OCI-LY7 (cell line): ENCODE measurements at regions not wholly inside any gene's neighbourhood (a gene's known extent, or its start where the extent isn't known, plus 50 kb on each side); places are given as distances from the start of the nearest gene placed in this dataset.
"Not testable (repeated sequence)": the region's sequence is repeated elsewhere in the genome, so short reads cannot be mapped to it uniquely, and the experiment has no call there.

Experiments
- BruUV-seq: library from RNA; stranded (reverse); fragments of 400-500 nt; replicated peaks from 2 replicates; lab custom pipeline; 2021; lab: Mats Ljungman, UMichigan
- CTCF ChIA-PET: fragments of 300-600 bp; sonication (Branson Sonifier 250); formaldehyde crosslinking; loops from one replicate; lab custom pipeline; 2022; ENCODE audit warnings: antibody characterized with exemption; ENCODE audit not compliant: unreplicated experiment; lab: Charles Lee
- POLR2A ChIA-PET: fragments of 300-600 bp; sonication (Branson Sonifier 250); formaldehyde crosslinking; loops from one replicate; lab custom pipeline; 2022; ENCODE audit warnings: antibody characterized with exemption; lab: Charles Lee
- DNase-seq: peaks from one replicate; pipeline ENCODE4 v3.0.0-alpha.2; 2015; ENCODE audit warnings: low spot score
- H2AFZ ChIP-seq: fragments of 200-600 bp; sonication (generic), shearing (Covaris generic); 2 replicates; pipeline ENCODE4 v1.6.1; 2014; ENCODE audit warnings: mild to moderate bottlenecking, antibody characterized with exemption, low read length, moderate library complexity
- H3K27ac ChIP-seq: fragments of 200-600 bp; sonication (generic); 2 replicates; pipeline ENCODE4 v1.5.1; 2014; ENCODE audit warnings: mixed run types, low read depth, mild to moderate bottlenecking, moderate library complexity, low read length, inconsistent platforms; ENCODE audit not compliant: poor library complexity, severe bottlenecking
- H3K36me3 ChIP-seq: fragments of 200-600 bp; sonication (generic); 2 replicates; pipeline ENCODE4 v1.6.1; 2014; ENCODE audit warnings: mild to moderate bottlenecking, antibody characterized with exemption, low read length, moderate library complexity, mixed read lengths; ENCODE audit not compliant: insufficient read depth
- H3K4me1 ChIP-seq: fragments of 200-600 bp; sonication (generic); 2 replicates; pipeline ENCODE4 v1.5.1; 2014; ENCODE audit warnings: mild to moderate bottlenecking, low read length; ENCODE audit not compliant: insufficient read depth, poor library complexity, severe bottlenecking
- H3K4me2 ChIP-seq: fragments of 200-600 bp; sonication (generic); 2 replicates; pipeline ENCODE4 v1.6.1; 2014; ENCODE audit warnings: mild to moderate bottlenecking, low read length
- H3K4me3 ChIP-seq: fragments of 200-600 bp; sonication (generic); 2 replicates; pipeline ENCODE4 v1.5.1; 2014; ENCODE audit warnings: mild to moderate bottlenecking, low read depth, low read length; ENCODE audit not compliant: poor library complexity, severe bottlenecking
- H3K79me2 ChIP-seq: fragments of 200-600 bp; sonication (generic); 2 replicates; pipeline ENCODE4 v1.6.1; 2016; ENCODE audit warnings: low read depth, mild to moderate bottlenecking, low read length, moderate library complexity, mixed read lengths; ENCODE audit not compliant: insufficient read depth
- H3K9me2 ChIP-seq: fragments of 200-600 bp; sonication (generic); 2 replicates; pipeline ENCODE4 v1.6.1; 2016; ENCODE audit warnings: mild to moderate bottlenecking, low read length, mixed read lengths; ENCODE audit not compliant: insufficient read depth
- H3K9me3 ChIP-seq: fragments of 200-600 bp; sonication (generic); 2 replicates; pipeline ENCODE4 v1.6.1; 2014; ENCODE audit warnings: mild to moderate bottlenecking, mixed run types, low read length, mixed read lengths
- H4K20me1 ChIP-seq: fragments of 200-600 bp; sonication (generic); 2 replicates; pipeline ENCODE4 v1.6.1; 2014; ENCODE audit warnings: mild to moderate bottlenecking, antibody characterized with exemption, low read length, moderate library complexity, mixed read lengths; ENCODE audit not compliant: insufficient read depth
- EZH2phosphoT487 ChIP-seq: fragments of 200-600 bp; sonication (generic); IDR thresholded peaks from 2 replicates; pipeline ENCODE4 v1.6.1; 2018; ENCODE audit warnings: low read depth, borderline replicate concordance, mild to moderate bottlenecking, mixed run types, antibody characterized with exemption, low read length, moderate library complexity, mixed read lengths
- intact Hi-C: fragments of 100-400 bp; cut with micrococcal nuclease; formaldehyde crosslinking; loops from one replicate; pipeline ENCODE4 v1.10.0; 2022; ENCODE audit not compliant: unreplicated experiment
- TF ChIP-seq, protein P1 (sequence below): fragments of 200-600 bp; sonication (generic); conservative IDR thresholded peaks from 2 replicates; pipeline ENCODE4 v1.5.1; 2014; ENCODE audit warnings: mild to moderate bottlenecking, antibody characterized with exemption, low read length, moderate library complexity, mixed read lengths

DNA sequence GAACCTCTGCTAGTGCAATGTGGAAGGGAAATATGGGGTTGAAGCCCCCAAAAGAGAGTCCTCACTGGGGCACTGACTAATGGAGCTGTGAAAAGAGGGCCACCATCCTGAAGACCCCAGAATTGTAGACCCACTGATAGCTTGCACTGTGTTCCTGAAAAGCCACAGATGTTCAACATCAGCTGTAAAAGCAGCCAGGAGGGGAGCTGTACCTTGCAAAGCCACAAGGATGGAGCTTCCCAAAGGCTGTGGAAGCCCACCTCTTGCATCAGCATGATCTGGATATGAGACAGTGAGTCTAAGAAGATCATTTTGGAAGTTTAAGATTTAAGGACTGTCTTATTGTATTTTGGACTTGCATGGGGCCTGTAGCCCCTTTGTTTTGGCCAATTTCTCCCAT lies 125.8 kb upstream of the TGFBR2 start:
- POLR2A ChIA-PET, result interaction anchor here (0.7 kb wide), 1 partner anchor 14 kb away, joined by 3 read pairs; no protein-coding TSS in a partner anchor
- Histone ChIP-seq H3K9me3 (no peaks in the 10 kb centered on the region), H4K20me1 (no peaks in the 10 kb centered on the region), H3K36me3 (no peaks in the 10 kb centered on the region), H3K79me2 (no peaks in the 10 kb centered on the region), H3K4me1 (no peaks in the 10 kb centered on the region), H3K9me2 (no peaks in the 10 kb centered on the region), H2AFZ (no peak overlapping the region), H3K27ac (no peak overlapping the region), H3K4me2 (no peak overlapping the region), H3K4me3 (no peak overlapping the region)
- intact Hi-C loops, result no loop called here
- DNase-seq, result no peak
- CTCF ChIA-PET, result no interaction called here
- BruUV-seq, result no TSS peak
- no peak for TF ChIP-seq EZH2phosphoT487
- TF ChIP-seq, protein P1, sequence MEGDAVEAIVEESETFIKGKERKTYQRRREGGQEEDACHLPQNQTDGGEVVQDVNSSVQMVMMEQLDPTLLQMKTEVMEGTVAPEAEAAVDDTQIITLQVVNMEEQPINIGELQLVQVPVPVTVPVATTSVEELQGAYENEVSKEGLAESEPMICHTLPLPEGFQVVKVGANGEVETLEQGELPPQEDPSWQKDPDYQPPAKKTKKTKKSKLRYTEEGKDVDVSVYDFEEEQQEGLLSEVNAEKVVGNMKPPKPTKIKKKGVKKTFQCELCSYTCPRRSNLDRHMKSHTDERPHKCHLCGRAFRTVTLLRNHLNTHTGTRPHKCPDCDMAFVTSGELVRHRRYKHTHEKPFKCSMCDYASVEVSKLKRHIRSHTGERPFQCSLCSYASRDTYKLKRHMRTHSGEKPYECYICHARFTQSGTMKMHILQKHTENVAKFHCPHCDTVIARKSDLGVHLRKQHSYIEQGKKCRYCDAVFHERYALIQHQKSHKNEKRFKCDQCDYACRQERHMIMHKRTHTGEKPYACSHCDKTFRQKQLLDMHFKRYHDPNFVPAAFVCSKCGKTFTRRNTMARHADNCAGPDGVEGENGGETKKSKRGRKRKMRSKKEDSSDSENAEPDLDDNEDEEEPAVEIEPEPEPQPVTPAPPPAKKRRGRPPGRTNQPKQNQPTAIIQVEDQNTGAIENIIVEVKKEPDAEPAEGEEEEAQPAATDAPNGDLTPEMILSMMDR, result no peak

DNA sequence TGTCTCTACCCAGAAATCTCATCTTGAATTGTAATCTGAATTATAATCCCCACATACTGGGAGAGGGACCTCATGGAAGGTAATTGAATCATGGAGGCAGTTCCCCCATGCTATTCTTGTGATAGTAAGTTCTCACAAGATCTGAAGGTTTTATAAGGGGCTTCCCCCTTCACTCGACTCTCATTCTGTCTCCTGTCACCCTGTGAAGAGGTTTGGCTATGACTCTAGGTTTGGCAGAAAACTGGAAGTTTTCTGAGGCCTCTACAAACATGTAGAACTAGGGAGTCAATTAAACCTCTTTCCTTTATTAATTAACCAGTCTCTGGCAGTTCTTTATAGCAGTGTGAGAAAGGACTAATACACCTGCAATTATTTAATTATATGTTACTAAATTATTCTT lies 125.2 kb upstream of the TGFBR2 start:
- Histone ChIP-seq H3K9me3 (no peaks in the 10 kb centered on the region), H3K36me3 (no peaks in the 10 kb centered on the region), H3K9me2 (no peaks in the 10 kb centered on the region), H3K4me3 (no peak overlapping the region), H3K4me2 (no peak overlapping the region), H3K27ac (no peak overlapping the region), H4K20me1 (no peaks in the 10 kb centered on the region), H2AFZ (no peak overlapping the region), H3K79me2 (no peaks in the 10 kb centered on the region), H3K4me1 (no peaks in the 10 kb centered on the region)
- POLR2A ChIA-PET, result no interaction called here
- DNase-seq, result no peak
- TF ChIP-seq, protein P1, result no peak
- TF ChIP-seq EZH2phosphoT487, result no peak
- BruUV-seq, result no TSS peak
- CTCF ChIA-PET, result no interaction called here
- intact Hi-C loops, result no loop called here

DNA sequence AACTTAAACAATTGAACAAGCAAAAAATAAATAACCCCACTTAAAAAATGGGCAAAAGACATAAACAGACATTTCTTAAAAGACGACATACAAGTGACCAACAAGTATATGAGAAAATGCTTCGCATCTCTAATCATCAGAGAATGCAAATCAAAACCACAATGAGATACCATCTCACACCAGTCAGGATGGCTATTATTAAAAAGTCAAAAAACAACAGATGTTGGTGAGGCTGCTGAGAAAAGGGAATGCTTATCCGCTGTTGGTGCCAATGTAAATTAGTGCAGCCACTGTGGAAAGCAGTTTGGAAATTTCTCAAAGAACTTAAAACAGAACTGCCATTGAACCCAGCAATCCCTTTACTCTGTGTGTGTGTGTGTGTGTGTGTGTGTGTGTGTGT lies 122.2 kb upstream of the TGFBR2 start:
- POLR2A ChIA-PET, H4K20me1 ChIP-seq, H3K79me2 ChIP-seq, H3K4me2 ChIP-seq, H3K4me1 ChIP-seq, H3K36me3 ChIP-seq, DNase-seq, H3K27ac ChIP-seq, H3K4me3 ChIP-seq, H3K9me2 ChIP-seq, H3K9me3 ChIP-seq, H2AFZ ChIP-seq, intact Hi-C loops, BruUV-seq: not testable (repeated sequence)
- CTCF ChIA-PET, result interaction anchor here (0.6 kb wide), 1 partner anchor 70 kb away, joined by 3 read pairs; no protein-coding TSS in a partner anchor
